ENCODE measurements at regions not wholly inside any gene's neighbourhood (a gene's known extent, or its start where the extent isn't known, plus 50 kb on each side); places are given as distances from the start of the nearest gene placed in this dataset.

GRCh38 chr11:116651737-116652237, 121.0 kb downstream of the BUD13 start:
- TF ChIP-seq POLR2A (IDR thresholded peaks at IDR 0.05) (no peak), POLR2AphosphoS5 (IDR thresholded peaks at IDR 0.05; ENCODE audit: insufficient read depth in 1 of 2, low read depth in 1 of 2) (no peak)
